Ovary (tissue), 3 donors: ENCODE measurements at regions not wholly inside any gene's neighbourhood (a gene's known extent, or its start where the extent isn't known, plus 50 kb on each side); places are given as distances from the start of the nearest gene placed in this dataset.

Source experiments
- POLR2A ChIP-seq: fragments of 450-650 bp; IDR thresholded peaks from one replicate; pipeline ENCODE4 v1.6.1; 2017; ENCODE audit warnings: antibody characterized with exemption, mild to moderate bottlenecking, moderate library complexity
- TF ChIP-seq, protein P1 (sequence below), 3 donors: fragments of 450-650 bp in 2 of 3; fragments of 200-600 bp in 1 of 3; IDR thresholded peaks; one replicate each; pipeline versions ENCODE4 v1.5.1 to v1.8.0; 2016 to 2022; ENCODE audit warnings: antibody characterized with exemption in 3 of 3, mild to moderate bottlenecking in 1 of 3
- donor health status: DM: no; HTN: no; CAD: no.

DNA sequence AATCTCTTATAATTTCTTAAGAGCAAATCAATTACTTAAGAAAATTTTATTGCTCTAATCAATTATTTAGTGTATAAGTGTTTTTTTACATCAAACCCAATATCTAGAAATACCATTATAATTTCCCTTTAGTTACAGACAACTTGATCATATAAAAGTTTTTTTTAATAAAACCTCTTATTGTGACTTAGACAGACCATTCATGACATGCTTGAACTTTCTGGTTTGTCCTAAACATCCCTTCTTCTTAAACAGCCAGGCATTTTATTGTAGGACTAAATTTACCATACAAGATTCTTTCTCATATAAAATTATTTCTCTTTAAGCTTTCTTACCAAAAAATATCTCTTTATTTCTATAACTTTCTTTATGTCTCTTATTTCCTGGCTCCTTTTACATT is 164.5 kb downstream of the SUCNR1 start:
- no peak for TF ChIP-seq POLR2A
- TF ChIP-seq, protein P1, sequence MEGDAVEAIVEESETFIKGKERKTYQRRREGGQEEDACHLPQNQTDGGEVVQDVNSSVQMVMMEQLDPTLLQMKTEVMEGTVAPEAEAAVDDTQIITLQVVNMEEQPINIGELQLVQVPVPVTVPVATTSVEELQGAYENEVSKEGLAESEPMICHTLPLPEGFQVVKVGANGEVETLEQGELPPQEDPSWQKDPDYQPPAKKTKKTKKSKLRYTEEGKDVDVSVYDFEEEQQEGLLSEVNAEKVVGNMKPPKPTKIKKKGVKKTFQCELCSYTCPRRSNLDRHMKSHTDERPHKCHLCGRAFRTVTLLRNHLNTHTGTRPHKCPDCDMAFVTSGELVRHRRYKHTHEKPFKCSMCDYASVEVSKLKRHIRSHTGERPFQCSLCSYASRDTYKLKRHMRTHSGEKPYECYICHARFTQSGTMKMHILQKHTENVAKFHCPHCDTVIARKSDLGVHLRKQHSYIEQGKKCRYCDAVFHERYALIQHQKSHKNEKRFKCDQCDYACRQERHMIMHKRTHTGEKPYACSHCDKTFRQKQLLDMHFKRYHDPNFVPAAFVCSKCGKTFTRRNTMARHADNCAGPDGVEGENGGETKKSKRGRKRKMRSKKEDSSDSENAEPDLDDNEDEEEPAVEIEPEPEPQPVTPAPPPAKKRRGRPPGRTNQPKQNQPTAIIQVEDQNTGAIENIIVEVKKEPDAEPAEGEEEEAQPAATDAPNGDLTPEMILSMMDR (IDR thresholded peaks at IDR 0.05) = no peak
